Jurkat, Clone E6-1 (cell line): ENCODE measurements at regions not wholly inside any gene's neighbourhood (a gene's known extent, or its start where the extent isn't known, plus 50 kb on each side); places are given as distances from the start of the nearest gene placed in this dataset.

Experiments
- DNase-seq: peaks from one replicate; pipeline ENCODE4 v3.0.0-alpha.2; 2011; ENCODE audit warnings: low read depth, low spot score
- H3K4me3 ChIP-seq: 2 replicates; pipeline ENCODE4 v1.5.1; 2011; ENCODE audit warnings: mild to moderate bottlenecking, low read length, control low read depth, moderate library complexity

- no peak for DNase-seq
- H3K4me3 ChIP-seq = no peak overlapping the region
Observed at GRCh38 chr3:95246413-95246812, 1183.6 kb downstream of the NSUN3 start.

GRCh38 chr3:95254061-95254460, 1191.2 kb downstream of the NSUN3 start:
- no peak overlapping the region for H3K4me3 ChIP-seq
- DNase-seq = no peak

GRCh38 chr3:95254758-95255157, 1191.9 kb downstream of the NSUN3 start:
- peak; percentile 17 for DNase-seq
- no peak overlapping the region for H3K4me3 ChIP-seq

GRCh38 chr3:95265129-95265528, 1202.3 kb downstream of the NSUN3 start:
- H3K4me3 ChIP-seq = no peak overlapping the region
- no peak for DNase-seq

GRCh38 chr3:95271395-95271794, 1208.5 kb downstream of the NSUN3 start:
- H3K4me3 ChIP-seq = no peak overlapping the region
- DNase-seq = no peak

- no peak for DNase-seq
- H3K4me3 ChIP-seq = no peak overlapping the region
Observed at GRCh38 chr3:95272166-95272565, 1209.3 kb downstream of the NSUN3 start.

GRCh38 chr3:95272781-95273180, 1209.9 kb downstream of the NSUN3 start:
- no peak for DNase-seq
- H3K4me3 ChIP-seq = no peak overlapping the region

- H3K4me3 ChIP-seq = no peak overlapping the region
- peak; percentile 7 for DNase-seq
Observed at GRCh38 chr3:95277613-95278012, 1214.8 kb downstream of the NSUN3 start.

GRCh38 chr3:95280711-95281352, 1218.0 kb downstream of the NSUN3 start:
- H3K4me3 ChIP-seq = no peak overlapping the region
- DNase-seq = no peak

- DNase-seq = no peak
- H3K4me3 ChIP-seq = no peak overlapping the region
Observed at GRCh38 chr3:95289295-95289694, 1226.4 kb downstream of the NSUN3 start.

- DNase-seq = no peak
- H3K4me3 ChIP-seq = no peak overlapping the region
Observed at GRCh38 chr3:95297581-95297980, 1234.7 kb downstream of the NSUN3 start.

GRCh38 chr3:95302044-95302443, 1239.2 kb downstream of the NSUN3 start:
- no peak overlapping the region for H3K4me3 ChIP-seq
- DNase-seq = no peak

- DNase-seq = no peak
- H3K4me3 ChIP-seq = no peak overlapping the region
Observed at GRCh38 chr3:95310560-95310959, 1247.7 kb downstream of the NSUN3 start.

GRCh38 chr3:95311272-95311671, 1248.4 kb downstream of the NSUN3 start:
- no peak overlapping the region for H3K4me3 ChIP-seq
- DNase-seq = no peak

GRCh38 chr3:95312650-95313049, 1249.8 kb downstream of the NSUN3 start:
- DNase-seq = no peak
- no peak overlapping the region for H3K4me3 ChIP-seq

- no peak overlapping the region for H3K4me3 ChIP-seq
- no peak for DNase-seq
Observed at GRCh38 chr3:95319921-95320494, 1257.1 kb downstream of the NSUN3 start.

GRCh38 chr3:95327478-95327877, 1264.6 kb downstream of the NSUN3 start:
- no peak overlapping the region for H3K4me3 ChIP-seq
- no peak for DNase-seq

GRCh38 chr3:95333826-95334225, 1271.0 kb downstream of the NSUN3 start:
- H3K4me3 ChIP-seq = no peak overlapping the region
- DNase-seq = no peak

- no peak overlapping the region for H3K4me3 ChIP-seq
- no peak for DNase-seq
Observed at GRCh38 chr3:95334461-95334860, 1271.6 kb downstream of the NSUN3 start.

GRCh38 chr3:95335517-95335916, 1272.7 kb downstream of the NSUN3 start:
- DNase-seq = no peak
- no peak overlapping the region for H3K4me3 ChIP-seq

- H3K4me3 ChIP-seq = no peak overlapping the region
- DNase-seq = no peak
Observed at GRCh38 chr3:95338446-95338845, 1275.6 kb downstream of the NSUN3 start.
